ENCODE measurements at regions not wholly inside any gene's neighbourhood (a gene's known extent, or its start where the extent isn't known, plus 50 kb on each side); places are given as distances from the start of the nearest gene placed in this dataset.

DNA sequence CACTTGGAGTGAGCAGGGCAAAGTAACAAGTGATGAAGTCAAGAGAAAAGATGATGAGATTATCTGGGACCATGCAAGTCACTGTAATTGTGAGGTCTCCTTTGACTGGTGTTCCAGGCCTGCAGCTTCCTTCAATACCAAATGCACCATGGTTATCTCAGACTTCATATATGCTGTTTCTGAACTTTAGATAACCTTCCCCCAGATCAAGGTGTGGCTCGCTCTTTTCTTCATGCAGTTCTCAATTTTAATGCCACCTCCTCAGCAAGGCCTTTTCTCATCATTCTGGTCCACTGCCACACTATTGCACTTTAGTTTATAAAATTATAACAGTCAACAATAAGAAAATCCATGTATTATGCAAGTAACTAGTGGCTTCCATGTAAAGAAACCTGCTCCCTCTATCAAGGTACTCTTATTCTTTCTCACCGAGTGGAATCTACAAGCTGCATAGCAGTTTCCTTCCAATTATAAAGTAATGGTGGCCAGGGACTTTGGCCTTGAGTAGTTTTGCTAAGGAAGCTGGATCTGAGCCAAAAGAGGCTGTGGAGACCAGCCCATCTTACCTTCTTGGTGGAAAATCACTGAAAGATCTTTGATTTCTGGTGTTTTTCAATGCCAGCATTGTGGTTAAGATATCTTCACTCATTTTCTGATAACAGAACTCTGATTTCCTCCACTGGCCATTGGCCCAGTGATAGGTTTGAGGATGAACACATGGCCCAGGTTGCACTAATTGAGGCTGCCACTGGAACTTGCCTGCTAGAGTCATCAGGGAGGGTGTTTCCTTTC is 113.6 kb downstream of the KCNE4 start:
- no peak overlapping the region for H3K4me2 ChIP-seq
- no peak overlapping the region for H3K4me3 ChIP-seq (IDR thresholded peaks at IDR 0.05; ENCODE audit: insufficient read depth, low read depth, low read length)
- no peaks in the 10 kb centered on the region for H3K79me2 ChIP-seq (ENCODE audit: insufficient read depth, low read depth)
- H3K27me3 ChIP-seq (ENCODE audit: insufficient read depth, low read depth): no peaks in the 10 kb centered on the region
- H2AFZ ChIP-seq (ENCODE audit: low read depth): no peak overlapping the region
- TF ChIP-seq, protein P1, sequence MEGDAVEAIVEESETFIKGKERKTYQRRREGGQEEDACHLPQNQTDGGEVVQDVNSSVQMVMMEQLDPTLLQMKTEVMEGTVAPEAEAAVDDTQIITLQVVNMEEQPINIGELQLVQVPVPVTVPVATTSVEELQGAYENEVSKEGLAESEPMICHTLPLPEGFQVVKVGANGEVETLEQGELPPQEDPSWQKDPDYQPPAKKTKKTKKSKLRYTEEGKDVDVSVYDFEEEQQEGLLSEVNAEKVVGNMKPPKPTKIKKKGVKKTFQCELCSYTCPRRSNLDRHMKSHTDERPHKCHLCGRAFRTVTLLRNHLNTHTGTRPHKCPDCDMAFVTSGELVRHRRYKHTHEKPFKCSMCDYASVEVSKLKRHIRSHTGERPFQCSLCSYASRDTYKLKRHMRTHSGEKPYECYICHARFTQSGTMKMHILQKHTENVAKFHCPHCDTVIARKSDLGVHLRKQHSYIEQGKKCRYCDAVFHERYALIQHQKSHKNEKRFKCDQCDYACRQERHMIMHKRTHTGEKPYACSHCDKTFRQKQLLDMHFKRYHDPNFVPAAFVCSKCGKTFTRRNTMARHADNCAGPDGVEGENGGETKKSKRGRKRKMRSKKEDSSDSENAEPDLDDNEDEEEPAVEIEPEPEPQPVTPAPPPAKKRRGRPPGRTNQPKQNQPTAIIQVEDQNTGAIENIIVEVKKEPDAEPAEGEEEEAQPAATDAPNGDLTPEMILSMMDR (conservative IDR thresholded peaks at IDR 0.05; ENCODE audit: low read depth, low read length): no peak
- H3K27ac ChIP-seq: no peak overlapping the region
- peaks cover 6% of the 10 kb centered on the region for H3K4me1 ChIP-seq (ENCODE audit: low read depth, poor library complexity, severe bottlenecking)
- H3K9ac ChIP-seq: no peak overlapping the region
- no peaks in the 10 kb centered on the region for H4K20me1 ChIP-seq (ENCODE audit: insufficient read depth)
- no peaks in the 10 kb centered on the region for H3K36me3 ChIP-seq (ENCODE audit: insufficient read depth)

GRCh38 chr2:223166215-223166493 is 114.2 kb downstream of the KCNE4 start:
- no peak overlapping the region for H3K9ac ChIP-seq
- H3K27ac ChIP-seq: no peak overlapping the region
- H4K20me1 ChIP-seq (ENCODE audit: insufficient read depth): no peaks in the 10 kb centered on the region
- no peaks in the 10 kb centered on the region for H3K36me3 ChIP-seq (ENCODE audit: insufficient read depth)
- H3K4me1 ChIP-seq (ENCODE audit: low read depth, poor library complexity, severe bottlenecking): peaks cover 6% of the 10 kb centered on the region
- H3K79me2 ChIP-seq (ENCODE audit: insufficient read depth, low read depth): no peaks in the 10 kb centered on the region
- H3K4me2 ChIP-seq: no peak overlapping the region
- TF ChIP-seq, protein P1 (conservative IDR thresholded peaks at IDR 0.05; ENCODE audit: low read depth, low read length): no peak
- no peak overlapping the region for H3K4me3 ChIP-seq (IDR thresholded peaks at IDR 0.05; ENCODE audit: insufficient read depth, low read depth, low read length)
- H2AFZ ChIP-seq (ENCODE audit: low read depth): no peak overlapping the region
- H3K27me3 ChIP-seq (ENCODE audit: insufficient read depth, low read depth): no peaks in the 10 kb centered on the region

GRCh38 chr2:223166983-223167650 is 115.1 kb downstream of the KCNE4 start:
- Histone ChIP-seq H2AFZ (ENCODE audit: low read depth) (no peak overlapping the region), H3K4me1 (ENCODE audit: low read depth, poor library complexity, severe bottlenecking) (peaks cover 6% of the 10 kb centered on the region), H3K79me2 (ENCODE audit: insufficient read depth, low read depth) (no peaks in the 10 kb centered on the region), H3K4me3 (IDR thresholded peaks at IDR 0.05; ENCODE audit: insufficient read depth, low read depth, low read length) (no peak overlapping the region), H3K4me2 (no peak overlapping the region), H4K20me1 (ENCODE audit: insufficient read depth) (no peaks in the 10 kb centered on the region), H3K27me3 (ENCODE audit: insufficient read depth, low read depth) (no peaks in the 10 kb centered on the region), H3K9ac (no peak overlapping the region), H3K36me3 (ENCODE audit: insufficient read depth) (no peaks in the 10 kb centered on the region), H3K27ac (no peak overlapping the region)
- TF ChIP-seq, protein P1 (conservative IDR thresholded peaks at IDR 0.05; ENCODE audit: low read depth, low read length): no peak

DNA sequence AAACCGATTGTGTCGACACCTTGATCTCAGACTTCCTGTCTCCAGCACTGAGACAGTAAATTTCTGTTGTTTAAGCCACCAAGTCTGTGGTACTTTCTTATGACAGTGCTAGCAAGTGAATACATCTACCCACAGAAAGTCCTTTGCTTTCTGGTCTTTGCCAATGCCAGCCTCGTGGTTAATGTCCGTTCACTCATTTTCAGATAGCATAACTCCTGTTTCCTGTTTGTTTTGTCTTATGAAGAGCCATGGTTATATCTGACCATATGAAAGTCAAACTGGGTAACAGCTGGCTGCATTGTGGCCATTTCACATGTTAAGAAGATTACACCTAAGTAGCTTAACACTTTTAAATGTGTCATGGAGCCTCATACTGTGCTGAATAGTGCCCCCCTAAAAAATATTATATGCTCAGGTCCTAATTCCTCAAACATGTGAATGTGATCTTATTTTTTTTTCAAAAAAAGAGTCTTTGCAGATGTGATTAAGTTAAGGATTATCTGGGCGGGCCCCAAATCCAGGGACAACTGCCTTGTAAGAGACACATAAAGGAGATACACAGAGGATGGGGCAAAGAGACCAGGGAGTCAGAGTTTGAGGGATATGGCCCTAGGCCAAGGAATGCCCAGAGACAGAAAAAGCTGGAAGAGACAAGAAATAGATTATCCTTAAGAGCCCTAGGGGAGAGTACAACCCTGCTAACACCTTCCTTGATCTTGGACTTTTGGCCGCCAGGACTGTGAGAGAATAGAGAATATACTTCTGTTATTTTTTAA is 118.0 kb downstream of the KCNE4 start:
- Histone ChIP-seq H3K4me3 (IDR thresholded peaks at IDR 0.05; ENCODE audit: insufficient read depth, low read depth, low read length) (no peak overlapping the region), H4K20me1 (ENCODE audit: insufficient read depth) (no peaks in the 10 kb centered on the region), H2AFZ (ENCODE audit: low read depth) (no peak overlapping the region), H3K9ac (no peak overlapping the region), H3K4me2 (no peak overlapping the region), H3K4me1 (ENCODE audit: low read depth, poor library complexity, severe bottlenecking) (peaks cover 6% of the 10 kb centered on the region), H3K27ac (no peak overlapping the region), H3K27me3 (ENCODE audit: insufficient read depth, low read depth) (no peaks in the 10 kb centered on the region), H3K79me2 (ENCODE audit: insufficient read depth, low read depth) (no peaks in the 10 kb centered on the region), H3K36me3 (ENCODE audit: insufficient read depth) (no peaks in the 10 kb centered on the region)
- TF ChIP-seq, protein P1 (conservative IDR thresholded peaks at IDR 0.05; ENCODE audit: low read depth, low read length): no peak

Data from KMS-11 (cell line).